ENCODE measurements at regions not wholly inside any gene's neighbourhood (a gene's known extent, or its start where the extent isn't known, plus 50 kb on each side); places are given as distances from the start of the nearest gene placed in this dataset.
"Not testable (repeated sequence)": the region's sequence is repeated elsewhere in the genome, so short reads cannot be mapped to it uniquely, and the experiment has no call there.

GRCh38 chr6:15748341-15748740, 85.5 kb upstream of the DTNBP1 start:
- no peaks in the 10 kb centered on the region for H3K79me2 ChIP-seq (ENCODE audit: control insufficient read depth, insufficient read depth, low read length, unreplicated experiment)
- no peaks in the 10 kb centered on the region for H3K4me1 ChIP-seq (ENCODE audit: control insufficient read depth, insufficient read depth, low read length, unreplicated experiment)
- no peak overlapping the region for H3K27ac ChIP-seq (ENCODE audit: low read depth, low read length)
- no peaks in the 10 kb centered on the region for H3K27me3 ChIP-seq (ENCODE audit: insufficient read depth, low read length)
- no peak overlapping the region for H2AFZ ChIP-seq (ENCODE audit: low read length, unreplicated experiment)
- no peak overlapping the region for H3K4me3 ChIP-seq (ENCODE audit: low read depth, low read length)
- H3K36me3 ChIP-seq (ENCODE audit: insufficient read depth, low read length): no peaks in the 10 kb centered on the region

- Histone ChIP-seq H2AFZ (ENCODE audit: low read length, unreplicated experiment) (no peak overlapping the region), H3K27me3 (ENCODE audit: insufficient read depth, low read length) (no peaks in the 10 kb centered on the region), H3K4me3 (ENCODE audit: low read depth, low read length) (no peak overlapping the region), H3K36me3 (ENCODE audit: insufficient read depth, low read length) (no peaks in the 10 kb centered on the region), H3K4me1 (ENCODE audit: control insufficient read depth, insufficient read depth, low read length, unreplicated experiment) (no peaks in the 10 kb centered on the region), H3K27ac (ENCODE audit: low read depth, low read length) (no peak overlapping the region), H3K79me2 (ENCODE audit: control insufficient read depth, insufficient read depth, low read length, unreplicated experiment) (no peaks in the 10 kb centered on the region)
Measured at GRCh38 chr6:15747354-15747883, 84.6 kb upstream of the DTNBP1 start.

GRCh38 chr6:15745781-15746180, 83.0 kb upstream of the DTNBP1 start:
- no peaks in the 10 kb centered on the region for H3K27me3 ChIP-seq (ENCODE audit: insufficient read depth, low read length)
- H3K4me3 ChIP-seq (ENCODE audit: low read depth, low read length): no peak overlapping the region
- no peaks in the 10 kb centered on the region for H3K4me1 ChIP-seq (ENCODE audit: control insufficient read depth, insufficient read depth, low read length, unreplicated experiment)
- H3K36me3 ChIP-seq (ENCODE audit: insufficient read depth, low read length): no peaks in the 10 kb centered on the region
- H2AFZ ChIP-seq (ENCODE audit: low read length, unreplicated experiment): no peak overlapping the region
- no peaks in the 10 kb centered on the region for H3K79me2 ChIP-seq (ENCODE audit: control insufficient read depth, insufficient read depth, low read length, unreplicated experiment)
- H3K27ac ChIP-seq (ENCODE audit: low read depth, low read length): no peak overlapping the region

- Histone ChIP-seq H3K4me1 (ENCODE audit: control insufficient read depth, insufficient read depth, low read length, unreplicated experiment) (no peaks in the 10 kb centered on the region), H3K36me3 (ENCODE audit: insufficient read depth, low read length) (no peaks in the 10 kb centered on the region), H3K27me3 (ENCODE audit: insufficient read depth, low read length) (no peaks in the 10 kb centered on the region), H3K27ac (ENCODE audit: low read depth, low read length) (no peak overlapping the region), H3K79me2 (ENCODE audit: control insufficient read depth, insufficient read depth, low read length, unreplicated experiment) (no peaks in the 10 kb centered on the region), H2AFZ (ENCODE audit: low read length, unreplicated experiment) (no peak overlapping the region), H3K4me3 (ENCODE audit: low read depth, low read length) (no peak overlapping the region)
Measured at GRCh38 chr6:15744818-15745402, 82.1 kb upstream of the DTNBP1 start.

GRCh38 chr6:15742013-15742412, 79.2 kb upstream of the DTNBP1 start:
- H3K27me3 ChIP-seq (ENCODE audit: insufficient read depth, low read length); H2AFZ ChIP-seq (ENCODE audit: low read length, unreplicated experiment); H3K79me2 ChIP-seq (ENCODE audit: control insufficient read depth, insufficient read depth, low read length, unreplicated experiment); H3K4me3 ChIP-seq (ENCODE audit: low read depth, low read length); H3K4me1 ChIP-seq (ENCODE audit: control insufficient read depth, insufficient read depth, low read length, unreplicated experiment); H3K27ac ChIP-seq (ENCODE audit: low read depth, low read length); H3K36me3 ChIP-seq (ENCODE audit: insufficient read depth, low read length): not testable (repeated sequence)

- H3K4me1 ChIP-seq (ENCODE audit: control insufficient read depth, insufficient read depth, low read length, unreplicated experiment): no peaks in the 10 kb centered on the region
- H3K27ac ChIP-seq (ENCODE audit: low read depth, low read length): no peak overlapping the region
- H3K27me3 ChIP-seq (ENCODE audit: insufficient read depth, low read length): no peaks in the 10 kb centered on the region
- H3K79me2 ChIP-seq (ENCODE audit: control insufficient read depth, insufficient read depth, low read length, unreplicated experiment): no peaks in the 10 kb centered on the region
- H3K4me3 ChIP-seq (ENCODE audit: low read depth, low read length): no peak overlapping the region
- no peaks in the 10 kb centered on the region for H3K36me3 ChIP-seq (ENCODE audit: insufficient read depth, low read length)
- no peak overlapping the region for H2AFZ ChIP-seq (ENCODE audit: low read length, unreplicated experiment)
Measured at GRCh38 chr6:15741405-15741804, 78.6 kb upstream of the DTNBP1 start.

- H3K27me3 ChIP-seq (ENCODE audit: insufficient read depth, low read length): no peaks in the 10 kb centered on the region
- no peaks in the 10 kb centered on the region for H3K36me3 ChIP-seq (ENCODE audit: insufficient read depth, low read length)
- H3K4me1 ChIP-seq (ENCODE audit: control insufficient read depth, insufficient read depth, low read length, unreplicated experiment): no peaks in the 10 kb centered on the region
- no peaks in the 10 kb centered on the region for H3K79me2 ChIP-seq (ENCODE audit: control insufficient read depth, insufficient read depth, low read length, unreplicated experiment)
- H3K4me3 ChIP-seq (ENCODE audit: low read depth, low read length): no peak overlapping the region
- H2AFZ ChIP-seq (ENCODE audit: low read length, unreplicated experiment): no peak overlapping the region
- no peak overlapping the region for H3K27ac ChIP-seq (ENCODE audit: low read depth, low read length)
Measured at GRCh38 chr6:15739867-15740266, 77.0 kb upstream of the DTNBP1 start.

GRCh38 chr6:15739353-15739752, 76.5 kb upstream of the DTNBP1 start:
- no peak overlapping the region for H3K4me3 ChIP-seq (ENCODE audit: low read depth, low read length)
- no peaks in the 10 kb centered on the region for H3K79me2 ChIP-seq (ENCODE audit: control insufficient read depth, insufficient read depth, low read length, unreplicated experiment)
- no peaks in the 10 kb centered on the region for H3K4me1 ChIP-seq (ENCODE audit: control insufficient read depth, insufficient read depth, low read length, unreplicated experiment)
- no peaks in the 10 kb centered on the region for H3K36me3 ChIP-seq (ENCODE audit: insufficient read depth, low read length)
- no peak overlapping the region for H2AFZ ChIP-seq (ENCODE audit: low read length, unreplicated experiment)
- H3K27me3 ChIP-seq (ENCODE audit: insufficient read depth, low read length): no peaks in the 10 kb centered on the region
- H3K27ac ChIP-seq (ENCODE audit: low read depth, low read length): no peak overlapping the region

GRCh38 chr6:15738195-15738594, 75.4 kb upstream of the DTNBP1 start:
- not testable (repeated sequence) for H3K79me2 ChIP-seq (ENCODE audit: control insufficient read depth, insufficient read depth, low read length, unreplicated experiment); H3K36me3 ChIP-seq (ENCODE audit: insufficient read depth, low read length); H2AFZ ChIP-seq (ENCODE audit: low read length, unreplicated experiment); H3K27ac ChIP-seq (ENCODE audit: low read depth, low read length); H3K4me3 ChIP-seq (ENCODE audit: low read depth, low read length); H3K4me1 ChIP-seq (ENCODE audit: control insufficient read depth, insufficient read depth, low read length, unreplicated experiment); H3K27me3 ChIP-seq (ENCODE audit: insufficient read depth, low read length)

- Histone ChIP-seq H3K27ac (ENCODE audit: low read depth, low read length) (no peak overlapping the region), H3K36me3 (ENCODE audit: insufficient read depth, low read length) (no peaks in the 10 kb centered on the region), H3K4me3 (ENCODE audit: low read depth, low read length) (no peak overlapping the region), H3K79me2 (ENCODE audit: control insufficient read depth, insufficient read depth, low read length, unreplicated experiment) (no peaks in the 10 kb centered on the region), H3K4me1 (ENCODE audit: control insufficient read depth, insufficient read depth, low read length, unreplicated experiment) (no peaks in the 10 kb centered on the region), H2AFZ (ENCODE audit: low read length, unreplicated experiment) (no peak overlapping the region), H3K27me3 (ENCODE audit: insufficient read depth, low read length) (peaks cover 8% of the 10 kb centered on the region; the same call in 1 of the 2 replicates)
Measured at GRCh38 chr6:15736297-15736696, 73.5 kb upstream of the DTNBP1 start.

GRCh38 chr6:15735567-15736265, 72.9 kb upstream of the DTNBP1 start:
- Histone ChIP-seq H2AFZ (ENCODE audit: low read length, unreplicated experiment) (no peak overlapping the region), H3K4me3 (ENCODE audit: low read depth, low read length) (no peak overlapping the region), H3K36me3 (ENCODE audit: insufficient read depth, low read length) (no peaks in the 10 kb centered on the region), H3K27ac (ENCODE audit: low read depth, low read length) (no peak overlapping the region), H3K4me1 (ENCODE audit: control insufficient read depth, insufficient read depth, low read length, unreplicated experiment) (no peaks in the 10 kb centered on the region), H3K79me2 (ENCODE audit: control insufficient read depth, insufficient read depth, low read length, unreplicated experiment) (no peaks in the 10 kb centered on the region), H3K27me3 (ENCODE audit: insufficient read depth, low read length) (peaks cover 10% of the 10 kb centered on the region; the same call in 1 of the 2 replicates)

All from ACC112 (cell line).